ENCODE measurements at regions not wholly inside any gene's neighbourhood (a gene's known extent, or its start where the extent isn't known, plus 50 kb on each side); places are given as distances from the start of the nearest gene placed in this dataset.
"Not testable (repeated sequence)": the region's sequence is repeated elsewhere in the genome, so short reads cannot be mapped to it uniquely, and the experiment has no call there.

DNA sequence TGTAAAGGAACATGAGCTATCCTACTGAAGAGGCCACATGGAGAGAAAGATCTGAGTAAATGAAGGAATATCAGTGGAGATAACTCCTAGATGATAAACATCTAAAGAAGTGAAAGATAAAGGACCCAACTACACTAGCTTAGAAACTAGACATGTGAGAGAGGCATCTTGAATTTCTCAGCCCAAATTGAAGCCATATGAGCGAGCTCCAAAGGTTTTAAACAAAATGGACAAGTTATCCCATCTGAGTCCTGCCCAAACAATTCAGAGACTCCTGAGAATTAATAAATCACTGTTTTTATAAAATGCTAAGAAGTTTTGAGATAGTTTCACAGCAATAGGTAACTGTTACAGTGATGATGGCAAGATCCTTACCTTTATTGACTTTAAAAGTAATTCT is 438.9 kb downstream of the NAV3 start:
- DNase-seq (ENCODE audit: low spot score in 2 of 2) (no peak), FAIRE-seq (no peak)

- FAIRE-seq (no peak), DNase-seq (ENCODE audit: low spot score in 2 of 2) (no peak)
Observed at GRCh38 chr12:78271546-78271945, 440.9 kb downstream of the NAV3 start.

GRCh38 chr12:78275886-78276285 is 445.2 kb downstream of the NAV3 start:
- DNase-seq (ENCODE audit: low spot score in 2 of 2) = no peak
- FAIRE-seq = no peak

DNA sequence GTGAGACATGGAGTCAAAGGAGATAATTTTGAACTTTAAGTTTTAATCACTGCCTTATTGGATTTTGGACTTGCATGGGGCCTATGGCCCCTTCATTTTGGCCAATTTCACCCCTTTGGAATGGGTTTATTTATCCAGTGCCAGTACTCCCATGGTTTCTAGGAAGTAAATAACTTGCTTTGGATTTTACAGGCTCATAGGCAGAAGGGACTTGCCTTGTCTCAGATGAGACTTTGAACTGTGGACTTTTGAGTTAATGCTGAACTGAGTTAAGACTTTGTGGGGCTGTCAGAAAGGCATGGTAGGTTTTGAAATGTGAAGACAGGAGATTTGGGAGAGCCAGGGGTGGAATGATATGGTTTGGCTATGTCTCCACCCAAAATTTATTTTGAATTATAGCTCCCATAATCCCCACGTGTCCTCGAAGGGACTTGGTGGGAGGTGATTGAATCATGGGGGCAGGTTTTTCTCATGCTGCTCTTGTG is 448.1 kb downstream of the NAV3 start:
- FAIRE-seq = no peak
- no peak for DNase-seq (ENCODE audit: low spot score in 2 of 2)

- FAIRE-seq (no peak), DNase-seq (ENCODE audit: low spot score in 2 of 2) (no peak)
Observed at GRCh38 chr12:78279567-78279966, 448.9 kb downstream of the NAV3 start.

DNA sequence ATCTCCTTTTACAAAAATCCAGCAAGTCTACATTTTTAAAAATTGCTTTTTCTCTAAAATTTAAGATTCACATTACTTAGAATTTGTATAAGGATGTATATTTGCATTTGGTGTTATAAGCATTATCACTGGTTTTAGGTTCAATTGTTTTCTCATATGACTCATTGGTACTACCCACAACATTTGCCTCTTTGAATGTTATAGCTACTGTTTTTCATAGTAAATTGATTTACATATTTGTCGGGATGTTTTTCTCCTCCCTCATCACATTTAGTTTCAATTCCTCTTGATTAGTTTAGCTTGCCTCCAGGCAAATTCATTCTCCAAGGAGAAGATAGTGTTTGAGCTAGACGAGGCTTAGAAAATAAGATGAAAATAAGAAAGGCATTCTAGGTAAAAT is 450.4 kb downstream of the NAV3 start:
- DNase-seq (ENCODE audit: low spot score in 2 of 2); FAIRE-seq: not testable (repeated sequence)

- FAIRE-seq = no peak
- DNase-seq (ENCODE audit: low spot score in 2 of 2) = no peak
Observed at GRCh38 chr12:78284417-78284816, 453.7 kb downstream of the NAV3 start.

DNA sequence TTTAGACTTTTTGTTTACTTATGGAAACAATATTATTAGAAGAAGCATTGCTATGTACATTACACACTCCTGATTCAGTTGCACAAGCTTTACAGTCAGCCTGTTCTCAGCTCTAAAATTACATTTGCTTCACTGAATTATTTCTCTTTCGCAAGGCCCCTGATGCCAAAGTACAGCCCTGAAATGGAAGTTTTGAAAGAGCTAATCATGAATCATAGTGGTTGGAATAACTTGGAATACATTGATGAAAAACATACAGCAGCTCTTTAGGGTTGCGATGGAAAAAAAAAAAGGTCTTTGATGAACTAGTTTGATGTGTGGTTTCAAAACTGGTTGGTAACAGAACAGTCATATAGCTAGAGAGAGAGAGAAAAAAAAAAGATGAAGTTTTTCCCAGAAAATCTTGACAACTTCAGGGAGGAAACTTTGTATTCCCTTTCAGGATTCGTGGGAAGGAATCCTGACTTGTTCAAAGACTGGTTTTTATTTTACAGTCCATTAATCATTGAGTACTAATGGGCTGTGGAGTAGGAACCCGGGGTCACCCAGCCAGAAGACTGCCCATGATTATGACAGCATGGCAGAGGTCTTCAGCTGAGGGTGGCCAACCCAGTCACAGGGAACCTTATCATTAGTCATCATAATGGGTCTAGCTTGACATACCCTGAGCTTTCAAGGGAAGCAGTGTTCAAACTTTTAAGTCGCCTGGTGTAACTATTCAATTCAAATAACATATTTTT is 460.1 kb downstream of the NAV3 start:
- DNase-seq (ENCODE audit: low spot score in 2 of 2) (no peak), FAIRE-seq (no peak)

- DNase-seq (ENCODE audit: low spot score in 2 of 2) = no peak
- FAIRE-seq = no peak
Observed at GRCh38 chr12:78293059-78293686, 462.5 kb downstream of the NAV3 start.

GRCh38 chr12:78301282-78301681 is 470.6 kb downstream of the NAV3 start:
- DNase-seq (ENCODE audit: low spot score in 2 of 2); FAIRE-seq: not testable (repeated sequence)

DNA sequence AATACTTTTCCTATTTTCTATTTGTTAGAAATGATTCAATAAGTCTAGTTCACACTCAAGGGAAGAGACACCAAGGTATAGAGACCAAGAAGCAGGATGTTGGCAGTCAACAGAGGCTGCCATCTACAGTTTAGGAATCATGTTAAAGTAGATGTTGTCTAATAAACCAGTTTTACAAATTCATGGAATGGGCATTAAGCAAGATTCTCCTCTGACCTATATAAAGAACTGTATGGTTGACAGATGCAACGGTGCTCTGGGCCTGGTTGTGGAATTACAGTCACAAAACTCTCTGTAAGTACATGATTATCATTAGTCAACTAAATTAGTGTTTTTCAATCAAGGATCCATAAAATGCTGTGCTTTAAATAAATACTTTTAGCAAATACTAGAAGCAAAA is 475.1 kb downstream of the NAV3 start:
- no peak for DNase-seq (ENCODE audit: low spot score in 2 of 2)
- FAIRE-seq = no peak

GRCh38 chr12:78306236-78306635 is 475.5 kb downstream of the NAV3 start:
- FAIRE-seq = no peak
- DNase-seq (ENCODE audit: low spot score in 2 of 2) = no peak

GRCh38 chr12:78308701-78309100 is 478.0 kb downstream of the NAV3 start:
- no peak for FAIRE-seq
- no peak for DNase-seq (ENCODE audit: low spot score in 2 of 2)

- FAIRE-seq = no peak
Observed at GRCh38 chr12:78315028-78315427, 484.3 kb downstream of the NAV3 start.

GRCh38 chr12:78316136-78316535 is 485.4 kb downstream of the NAV3 start:
- DNase-seq (ENCODE audit: low spot score in 2 of 2) (no peak), FAIRE-seq (no peak)

More at GRCh38 chr12:78315028-78315427, 484.3 kb downstream of the NAV3 start:
- DNase-seq (ENCODE audit: low spot score in 2 of 2) = no peak

DNA sequence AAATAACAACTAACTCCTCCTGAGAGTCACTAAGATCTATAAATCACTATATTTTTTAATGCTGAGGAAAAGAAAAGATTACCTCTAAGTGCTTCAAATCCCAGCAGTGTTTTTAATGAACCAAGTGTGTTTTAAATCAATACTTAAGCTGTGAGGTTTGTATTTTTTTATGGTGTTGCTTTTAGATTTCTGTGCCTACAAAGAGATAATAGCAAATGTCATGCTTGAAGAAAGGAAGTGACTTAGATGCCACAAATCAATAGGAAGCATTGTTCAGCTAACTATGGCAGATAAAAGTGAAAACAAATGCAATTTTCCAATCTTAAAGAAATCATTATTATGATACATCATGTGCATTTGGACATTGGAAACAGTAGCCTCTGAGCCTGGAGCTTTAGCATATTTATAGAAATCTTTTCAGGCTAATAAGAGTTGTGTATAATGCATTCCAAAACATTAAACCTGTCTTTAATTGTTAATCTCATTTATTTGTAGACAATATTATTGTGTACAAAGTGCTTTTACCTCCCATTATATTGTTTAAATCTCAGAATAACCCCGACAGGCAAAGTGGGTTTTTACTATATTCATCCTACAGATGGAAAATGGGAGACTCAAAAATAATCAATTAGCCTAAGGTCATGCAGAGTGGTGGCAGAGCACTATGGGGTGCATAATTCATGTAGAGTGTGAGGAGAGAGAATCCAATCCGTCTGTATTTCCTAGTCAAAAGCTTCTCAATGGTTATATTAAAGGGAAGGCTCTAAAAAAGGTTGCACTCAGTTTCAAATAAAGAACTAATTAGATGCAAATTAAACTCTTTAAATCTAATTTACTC is 486.2 kb downstream of the NAV3 start:
- FAIRE-seq (no peak), DNase-seq (ENCODE audit: low spot score in 2 of 2) (no peak)

DNA sequence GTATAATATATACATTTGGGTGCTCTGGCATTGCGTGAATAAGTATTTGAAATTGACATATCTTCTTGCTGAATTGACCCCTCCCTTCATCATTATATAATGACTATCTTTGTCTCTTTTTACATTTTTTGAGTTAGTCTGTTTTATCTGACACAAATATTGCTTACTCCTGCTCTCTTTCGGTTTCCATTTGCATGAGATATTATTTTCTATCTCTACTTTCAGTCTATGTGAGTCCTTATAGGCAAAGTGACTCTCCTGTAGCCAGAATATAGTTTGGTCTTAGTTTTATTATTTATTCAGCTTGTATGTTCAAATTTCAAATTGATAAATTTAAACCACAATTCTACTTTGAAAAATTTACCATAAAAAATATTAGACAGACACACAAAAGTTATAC is 491.0 kb downstream of the NAV3 start:
- no peak for FAIRE-seq

DNA sequence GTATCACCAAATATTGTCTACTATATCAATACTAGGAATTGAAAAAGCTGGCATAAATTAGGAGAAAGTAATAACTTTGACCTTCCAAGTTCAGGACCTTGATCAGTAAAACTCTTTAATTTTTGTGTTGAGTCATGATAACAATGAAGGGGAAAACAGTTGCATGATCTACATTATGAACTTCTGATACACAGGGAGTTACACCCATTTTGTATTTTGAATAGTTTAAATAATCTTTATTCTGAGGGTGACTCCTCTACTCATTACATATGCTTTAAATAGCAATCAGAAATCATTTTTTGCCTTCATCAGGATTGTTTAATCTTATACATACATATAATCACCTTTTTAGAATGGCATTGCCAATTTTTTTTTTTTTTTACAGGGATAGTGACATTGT is 492.5 kb downstream of the NAV3 start:
- no peak for FAIRE-seq
- DNase-seq (ENCODE audit: low spot score in 2 of 2) = no peak

More for the DNA sequence above, 491.0 kb downstream of the NAV3 start:
- DNase-seq (ENCODE audit: low spot score in 2 of 2) = no peak

- no peak for DNase-seq (ENCODE audit: low spot score in 2 of 2)
- FAIRE-seq = no peak
Observed at GRCh38 chr12:78324234-78324633, 493.5 kb downstream of the NAV3 start.

- FAIRE-seq (no peak), DNase-seq (ENCODE audit: low spot score in 2 of 2) (no peak)
Observed at GRCh38 chr12:78328524-78328923, 497.8 kb downstream of the NAV3 start.

DNA sequence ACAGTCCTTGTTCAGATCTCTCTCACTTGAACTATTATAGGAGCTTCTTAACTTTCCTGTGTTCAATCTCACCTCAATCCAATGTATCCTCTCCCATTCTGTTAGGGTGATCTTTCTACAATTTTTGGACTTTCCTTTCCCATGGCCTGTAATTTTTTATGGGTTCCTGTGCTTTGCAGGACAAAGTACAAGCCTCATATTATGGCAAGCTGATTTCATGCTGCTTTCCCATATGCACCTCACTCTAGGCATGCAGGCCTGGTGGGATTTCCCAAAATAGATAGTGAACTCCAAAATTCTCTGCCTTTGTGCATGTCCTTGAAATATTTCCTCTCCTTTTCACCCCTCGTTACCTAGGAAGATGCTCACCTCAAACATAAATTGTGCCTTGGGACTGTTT is 499.4 kb downstream of the NAV3 start:
- FAIRE-seq (no peak), DNase-seq (ENCODE audit: low spot score in 2 of 2) (no peak)

Measured in frontal cortex (tissue), 3 donors.